ENCODE measurements at regions not wholly inside any gene's neighbourhood (a gene's known extent, or its start where the extent isn't known, plus 50 kb on each side); places are given as distances from the start of the nearest gene placed in this dataset.
"Not testable (repeated sequence)": the region's sequence is repeated elsewhere in the genome, so short reads cannot be mapped to it uniquely, and the experiment has no call there.

DNA sequence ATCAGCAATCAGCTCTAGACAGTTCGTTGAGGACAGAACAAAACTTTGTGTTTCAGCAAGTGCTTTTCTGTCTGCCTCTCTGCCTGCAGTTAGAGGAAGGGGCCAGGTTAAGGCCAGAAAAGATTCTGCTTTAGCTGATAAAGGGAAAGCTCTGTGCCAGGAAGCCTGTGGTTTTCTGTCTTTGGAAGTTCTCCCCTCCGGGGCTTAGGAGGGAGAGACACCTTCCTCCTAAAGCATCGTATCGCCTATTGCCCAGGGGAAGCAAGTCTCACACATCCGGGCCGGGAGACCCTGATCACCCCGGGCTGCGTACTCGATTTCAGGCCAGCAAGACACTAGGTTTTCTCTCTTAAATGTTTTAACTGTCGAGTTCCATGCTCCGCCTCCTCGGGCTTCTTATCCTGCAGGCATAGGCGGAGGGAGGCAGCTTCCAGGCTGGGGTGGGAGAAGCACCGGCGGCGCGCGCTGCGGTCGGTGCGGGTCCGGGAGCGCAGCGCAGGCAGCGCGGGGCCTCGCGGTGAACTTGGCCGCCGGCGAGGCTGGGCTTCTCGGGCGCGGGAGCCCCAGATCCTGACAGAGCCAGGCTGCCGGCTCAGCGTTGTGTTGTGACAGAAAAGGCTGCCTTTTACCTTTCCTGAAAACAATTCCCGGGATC is 245.4 kb downstream of the BCL2L11 start:
- H3K14ac ChIP-seq (ENCODE audit: insufficient read length); POLR2A ChIA-PET (ENCODE audit: partially characterized antibody); H3K79me2 ChIP-seq (ENCODE audit: control insufficient read depth in 1 of 2, insufficient read depth in 2 of 2, low read length in 2 of 2); H4K8ac ChIP-seq (ENCODE audit: extremely low read depth, insufficient read depth, low read length); H2BK15ac ChIP-seq (ENCODE audit: low read length); H2BK120ac ChIP-seq (replicated peaks; ENCODE audit: low read depth, low read length); H3K4me1 ChIP-seq (replicated peaks in 1 of 4; ENCODE audit: control insufficient read depth in 3 of 4, insufficient read depth in 4 of 4, low read length in 3 of 4); H3K23me2 ChIP-seq (ENCODE audit: low read depth, low read length); H3K56ac ChIP-seq (replicated peaks; ENCODE audit: insufficient read length, low read depth, low read length); H4K20me1 ChIP-seq (replicated peaks in 1 of 2; ENCODE audit: control insufficient read depth in 1 of 2, insufficient read depth in 2 of 2, low read length in 2 of 2); H3K18ac ChIP-seq (ENCODE audit: extremely low read depth, low read length); H2AFZ ChIP-seq (ENCODE audit: low read length); H3K79me1 ChIP-seq (ENCODE audit: low read depth, low read length); H3K9me3 ChIP-seq (ENCODE audit: insufficient read depth in 2 of 2, low read depth in 1 of 2, low read length in 1 of 2); H2AK5ac ChIP-seq (ENCODE audit: low read depth, low read length); H3K36me3 ChIP-seq (ENCODE audit: control insufficient read depth in 2 of 4, insufficient read depth in 4 of 4, low read length in 3 of 4); H3K27me3 ChIP-seq (replicated peaks in 1 of 4; ENCODE audit: control insufficient read depth in 3 of 4, extremely low read depth in 1 of 4, insufficient read depth in 3 of 4, low read length in 3 of 4); H3K23ac ChIP-seq (ENCODE audit: insufficient read length); H2BK20ac ChIP-seq (ENCODE audit: low read length); H4K5ac ChIP-seq (ENCODE audit: insufficient read length, low read depth, low read length); H3K27ac ChIP-seq (ENCODE audit: low read depth, low read length); H4K91ac ChIP-seq (replicated peaks; ENCODE audit: insufficient read length, low read length); H2BK12ac ChIP-seq (ENCODE audit: low read depth, low read length); FAIRE-seq; H3K9ac ChIP-seq (replicated peaks in 1 of 4; ENCODE audit: extremely low read depth in 1 of 4, low read depth in 3 of 4, low read length in 3 of 4); H2BK5ac ChIP-seq (ENCODE audit: low read depth, low read length); CTCF ChIA-PET (ENCODE audit: partially characterized antibody); H3K4ac ChIP-seq (replicated peaks; ENCODE audit: insufficient read length, low read depth, low read length): not testable (repeated sequence)
- WGBS, 2 experiments (ENCODE audit: extremely low coverage in 1 of 2, insufficient coverage in 1 of 2, insufficient read length in 1 of 2, insufficient replicate concordance in 2 of 2, low coverage in 1 of 2, low lambda C conversion rate in 2 of 2, missing lambda C conversion rate in 1 of 2), result 6% methylated on average over 30 of the region's 37 CpGs; no CpG with 5 or more reads in 1 of the 2 experiments
- peak overlapping the region; percentile 36 to 49; a peak in 2 of 4 replicates for H3K4me2 ChIP-seq (ENCODE audit: insufficient read depth in 1 of 2, low read depth in 2 of 2, low read length in 2 of 2)
- peak in 1 of 2 experiments; percentile 63 for DNase-seq (ENCODE audit: low read depth in 1 of 2, low spot score in 2 of 2)
- peak overlapping the region in 1 of 4 experiments; percentile 40; a peak in 3 of 8 replicates for H3K4me3 ChIP-seq (ENCODE audit: extremely low read depth in 1 of 4, insufficient read depth in 2 of 4, low read depth in 3 of 4, low read length in 4 of 4)

DNA sequence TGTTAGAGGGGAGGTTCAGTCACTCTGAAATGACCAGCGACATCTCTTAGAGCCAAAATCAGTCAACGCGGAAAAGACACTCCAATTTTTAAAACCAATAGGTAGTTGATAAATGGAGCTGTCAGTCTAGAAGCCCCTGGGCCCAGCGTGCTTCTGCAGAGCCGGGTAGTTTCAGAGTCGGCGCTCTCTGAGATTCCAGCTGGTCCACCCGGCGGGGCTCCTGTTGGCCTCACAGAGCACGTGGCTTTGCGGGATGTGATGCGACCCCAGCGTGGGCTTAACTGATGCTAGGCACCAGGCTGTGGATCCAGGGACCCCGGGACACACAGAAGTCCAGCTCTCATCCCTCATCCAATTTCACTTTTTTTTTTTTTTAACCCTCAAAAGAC is 245.9 kb downstream of the BCL2L11 start:
- H3K36me3 ChIP-seq (ENCODE audit: control insufficient read depth in 2 of 4, insufficient read depth in 4 of 4, low read length in 3 of 4); H3K27me3 ChIP-seq (replicated peaks in 1 of 4; ENCODE audit: control insufficient read depth in 3 of 4, extremely low read depth in 1 of 4, insufficient read depth in 3 of 4, low read length in 3 of 4); H2BK20ac ChIP-seq (ENCODE audit: low read length); H3K9me3 ChIP-seq (ENCODE audit: insufficient read depth in 2 of 2, low read depth in 1 of 2, low read length in 1 of 2); H3K4ac ChIP-seq (replicated peaks; ENCODE audit: insufficient read length, low read depth, low read length); POLR2A ChIA-PET (ENCODE audit: partially characterized antibody); H3K79me2 ChIP-seq (ENCODE audit: control insufficient read depth in 1 of 2, insufficient read depth in 2 of 2, low read length in 2 of 2); H3K27ac ChIP-seq (ENCODE audit: low read depth, low read length); FAIRE-seq; CTCF ChIA-PET (ENCODE audit: partially characterized antibody); H3K4me1 ChIP-seq (replicated peaks in 1 of 4; ENCODE audit: control insufficient read depth in 3 of 4, insufficient read depth in 4 of 4, low read length in 3 of 4); H4K91ac ChIP-seq (replicated peaks; ENCODE audit: insufficient read length, low read length); H3K23ac ChIP-seq (ENCODE audit: insufficient read length); H4K5ac ChIP-seq (ENCODE audit: insufficient read length, low read depth, low read length); H3K18ac ChIP-seq (ENCODE audit: extremely low read depth, low read length); H2BK120ac ChIP-seq (replicated peaks; ENCODE audit: low read depth, low read length); H4K8ac ChIP-seq (ENCODE audit: extremely low read depth, insufficient read depth, low read length); H2AK5ac ChIP-seq (ENCODE audit: low read depth, low read length); H2AFZ ChIP-seq (ENCODE audit: low read length); H3K14ac ChIP-seq (ENCODE audit: insufficient read length); H3K9ac ChIP-seq (replicated peaks in 1 of 4; ENCODE audit: extremely low read depth in 1 of 4, low read depth in 3 of 4, low read length in 3 of 4); H2BK5ac ChIP-seq (ENCODE audit: low read depth, low read length); H3K56ac ChIP-seq (replicated peaks; ENCODE audit: insufficient read length, low read depth, low read length); H4K20me1 ChIP-seq (replicated peaks in 1 of 2; ENCODE audit: control insufficient read depth in 1 of 2, insufficient read depth in 2 of 2, low read length in 2 of 2); DNase-seq (ENCODE audit: low read depth in 1 of 2, low spot score in 2 of 2); H3K79me1 ChIP-seq (ENCODE audit: low read depth, low read length); H3K23me2 ChIP-seq (ENCODE audit: low read depth, low read length); H2BK12ac ChIP-seq (ENCODE audit: low read depth, low read length); H2BK15ac ChIP-seq (ENCODE audit: low read length): not testable (repeated sequence)
- WGBS, 2 experiments (ENCODE audit: extremely low coverage in 1 of 2, insufficient coverage in 1 of 2, insufficient read length in 1 of 2, insufficient replicate concordance in 2 of 2, low coverage in 1 of 2, low lambda C conversion rate in 2 of 2, missing lambda C conversion rate in 1 of 2), result 33% methylated on average over 11 of the region's 14 CpGs; no CpG with 5 or more reads in 1 of the 2 experiments
- H3K4me2 ChIP-seq (ENCODE audit: insufficient read depth in 1 of 2, low read depth in 2 of 2, low read length in 2 of 2), result peak overlapping the region; percentile 36 to 49; a peak in 1 of 4 replicates
- peak overlapping the region in 1 of 4 experiments; percentile 40; a peak in 1 of 8 replicates for H3K4me3 ChIP-seq (ENCODE audit: extremely low read depth in 1 of 4, insufficient read depth in 2 of 4, low read depth in 3 of 4, low read length in 4 of 4)

Data from H1 (cell line).